ENCODE measurements at regions not wholly inside any gene's neighbourhood (a gene's known extent, or its start where the extent isn't known, plus 50 kb on each side); places are given as distances from the start of the nearest gene placed in this dataset.

- TF ChIP-seq POLR2A (IDR thresholded peaks at IDR 0.05; ENCODE audit: control extremely low read depth in 1 of 2, low read depth in 2 of 2, low read length in 2 of 2) (no peak), YY1 (IDR thresholded peaks at IDR 0.05; ENCODE audit: low read depth, low read length) (no peak), JUN (IDR thresholded peaks at IDR 0.05; ENCODE audit: low read depth, low read length) (no peak), ZNF274 (IDR thresholded peaks at IDR 0.05; ENCODE audit: borderline replicate concordance, extremely low read depth, low read length) (no peak), TCF12 (IDR thresholded peaks at IDR 0.05; ENCODE audit: low read depth, low read length) (no peak), CTCF (IDR thresholded peaks at IDR 0.05; ENCODE audit: control extremely low read depth in 1 of 3, insufficient read depth in 1 of 3, low read depth in 1 of 3, low read length in 3 of 3) (no peak), HDAC6 (IDR thresholded peaks at IDR 0.05; ENCODE audit: low read depth, low read length) (no peak), POLR2AphosphoS5 (IDR thresholded peaks at IDR 0.05; ENCODE audit: low read depth, low read length) (no peak), SAP30 (IDR thresholded peaks at IDR 0.05; ENCODE audit: insufficient read depth, insufficient replicate concordance, low read length) (no peak), PHF8 (conservative IDR thresholded peaks at IDR 0.05; ENCODE audit: low read depth, low read length) (no peak), RAD21 (IDR thresholded peaks at IDR 0.05 in 1 of 2, conservative IDR thresholded peaks at IDR 0.05 in 1 of 2; ENCODE audit: low read depth in 2 of 2, low read length in 2 of 2) (no peak), CEBPB (IDR thresholded peaks at IDR 0.05; ENCODE audit: low read depth, low read length) (no peak), ATF2 (IDR thresholded peaks at IDR 0.05; ENCODE audit: low read length) (no peak), MAX (IDR thresholded peaks at IDR 0.05) (no peak)
Measured at GRCh38 chr17:21545064-21545463, 147.3 kb upstream of the KCNJ18 start.
